ENCODE measurements at regions not wholly inside any gene's neighbourhood (a gene's known extent, or its start where the extent isn't known, plus 50 kb on each side); places are given as distances from the start of the nearest gene placed in this dataset.

DNA sequence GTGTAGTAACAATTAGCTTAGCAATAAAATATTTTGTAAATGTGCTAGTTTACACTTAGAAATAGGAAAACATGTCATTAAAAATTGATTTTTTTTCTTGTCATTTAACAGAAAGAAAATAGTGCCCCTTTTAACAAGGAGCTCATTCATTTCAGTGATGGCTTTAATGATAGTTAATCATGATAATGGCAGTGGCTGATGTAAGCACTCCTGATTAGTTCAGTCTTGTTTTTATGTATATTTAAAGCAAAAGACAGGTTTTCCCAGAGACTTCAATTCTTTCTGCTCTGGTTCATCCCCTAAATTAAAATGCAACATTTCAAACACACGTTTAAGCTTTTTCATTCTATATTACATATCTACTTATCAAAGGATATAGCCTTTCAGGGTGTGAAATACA is 1039.5 kb upstream of the PCDH7 start:
- no peak for TF ChIP-seq ZFX (IDR thresholded peaks at IDR 0.05)
- H3K27ac ChIP-seq: no peak overlapping the region

DNA sequence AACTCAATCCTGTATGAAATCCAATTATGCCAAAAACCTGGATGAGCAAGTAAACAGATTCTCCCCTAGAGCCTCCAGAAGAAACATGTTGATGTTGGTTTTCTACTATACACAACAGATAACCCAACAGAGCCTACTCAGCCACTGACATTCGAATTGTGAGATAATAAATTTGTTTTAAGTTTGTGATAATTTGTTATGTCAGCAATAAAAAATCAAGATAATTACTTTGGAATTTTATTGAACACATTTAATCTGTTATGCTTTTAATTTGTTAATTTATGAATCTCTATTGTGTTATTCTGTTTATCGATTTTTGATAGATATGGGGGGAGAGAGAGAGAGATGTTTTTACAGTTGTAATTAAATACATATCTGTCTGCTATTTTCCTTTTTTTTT is 1016.1 kb upstream of the PCDH7 start:
- TF ChIP-seq ZFX (IDR thresholded peaks at IDR 0.05) (no peak), CTCF (conservative IDR thresholded peaks at IDR 0.05) (no peak)
- no peak overlapping the region for H3K27ac ChIP-seq

- TF ChIP-seq ZFX (IDR thresholded peaks at IDR 0.05) (no peak), CTCF (conservative IDR thresholded peaks at IDR 0.05) (no peak)
- no peak overlapping the region for H3K27ac ChIP-seq
Measured at GRCh38 chr4:29708473-29708872, 1011.7 kb upstream of the PCDH7 start.

GRCh38 chr4:29710519-29710918 is 1009.6 kb upstream of the PCDH7 start:
- TF ChIP-seq ZFX (IDR thresholded peaks at IDR 0.05) (no peak), CTCF (conservative IDR thresholded peaks at IDR 0.05) (no peak)

GRCh38 chr4:29711226-29711625 is 1008.9 kb upstream of the PCDH7 start:
- H3K27ac ChIP-seq: no peak overlapping the region
- TF ChIP-seq ZFX (IDR thresholded peaks at IDR 0.05) (no peak), CTCF (conservative IDR thresholded peaks at IDR 0.05) (no peak)

More at GRCh38 chr4:29710519-29710918, 1009.6 kb upstream of the PCDH7 start:
- no peak overlapping the region for H3K27ac ChIP-seq

- H3K27ac ChIP-seq: no peak overlapping the region
- TF ChIP-seq ZFX (IDR thresholded peaks at IDR 0.05) (no peak), CTCF (conservative IDR thresholded peaks at IDR 0.05) (no peak)
Measured at GRCh38 chr4:29717287-29718057, 1002.7 kb upstream of the PCDH7 start.

GRCh38 chr4:29718136-29718535 is 1002.0 kb upstream of the PCDH7 start:
- H3K27ac ChIP-seq: no peak overlapping the region
- TF ChIP-seq ZFX (IDR thresholded peaks at IDR 0.05) (no peak), CTCF (conservative IDR thresholded peaks at IDR 0.05) (no peak)

DNA sequence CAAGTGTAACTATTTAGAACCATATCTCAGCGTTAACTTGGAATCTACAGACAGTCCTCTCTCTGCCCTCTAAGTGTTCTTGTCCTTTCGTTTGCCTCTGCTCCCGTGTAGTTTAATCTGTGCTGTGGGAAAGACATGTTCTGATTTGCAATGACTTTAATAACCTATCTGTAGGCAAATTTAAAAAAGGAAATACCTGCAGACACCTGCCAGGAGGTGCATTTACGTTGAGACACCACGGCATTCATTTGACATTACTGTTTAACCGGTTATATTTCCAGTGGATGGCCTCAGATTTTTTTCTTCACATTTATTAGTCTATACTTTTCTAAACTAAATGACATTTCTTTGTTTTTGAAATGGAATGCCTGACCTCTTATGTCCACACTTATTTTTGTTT is 997.9 kb upstream of the PCDH7 start:
- TF ChIP-seq CTCF (conservative IDR thresholded peaks at IDR 0.05) (no peak), ZFX (IDR thresholded peaks at IDR 0.05) (no peak)
- H3K27ac ChIP-seq: no peak overlapping the region

All from C4-2B (cell line).